ENCODE measurements at regions not wholly inside any gene's neighbourhood (a gene's known extent, or its start where the extent isn't known, plus 50 kb on each side); places are given as distances from the start of the nearest gene placed in this dataset.
"Not testable (repeated sequence)": the region's sequence is repeated elsewhere in the genome, so short reads cannot be mapped to it uniquely, and the experiment has no call there.

DNA sequence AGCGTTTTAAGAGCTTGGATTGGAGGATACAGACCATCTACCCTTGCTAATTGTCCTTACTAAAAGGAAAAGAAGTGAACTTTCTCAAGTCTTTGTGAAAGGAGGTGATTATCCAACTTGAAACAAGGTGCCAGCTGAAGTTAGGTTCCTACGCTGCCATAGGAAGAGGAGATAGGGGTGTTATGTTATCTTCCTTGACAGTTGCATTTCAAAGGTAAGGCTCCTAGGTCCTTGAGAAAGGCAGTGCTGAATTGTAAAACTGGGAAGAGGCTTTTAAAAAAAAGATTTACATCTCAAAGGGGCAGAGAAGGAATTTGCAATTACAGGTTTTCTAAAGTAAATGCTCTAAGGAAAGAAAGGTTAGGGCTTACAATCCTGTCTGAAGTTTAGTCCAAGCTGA is 810.2 kb upstream of the LRATD1 start:
- H3K27me3 ChIP-seq, result no peaks in the 10 kb centered on the region
- no peak for DNase-seq (ENCODE audit: extremely low spot score)
- no peak for TF ChIP-seq POLR2AphosphoS5 (IDR thresholded peaks at IDR 0.05)
- TF ChIP-seq, protein P1, sequence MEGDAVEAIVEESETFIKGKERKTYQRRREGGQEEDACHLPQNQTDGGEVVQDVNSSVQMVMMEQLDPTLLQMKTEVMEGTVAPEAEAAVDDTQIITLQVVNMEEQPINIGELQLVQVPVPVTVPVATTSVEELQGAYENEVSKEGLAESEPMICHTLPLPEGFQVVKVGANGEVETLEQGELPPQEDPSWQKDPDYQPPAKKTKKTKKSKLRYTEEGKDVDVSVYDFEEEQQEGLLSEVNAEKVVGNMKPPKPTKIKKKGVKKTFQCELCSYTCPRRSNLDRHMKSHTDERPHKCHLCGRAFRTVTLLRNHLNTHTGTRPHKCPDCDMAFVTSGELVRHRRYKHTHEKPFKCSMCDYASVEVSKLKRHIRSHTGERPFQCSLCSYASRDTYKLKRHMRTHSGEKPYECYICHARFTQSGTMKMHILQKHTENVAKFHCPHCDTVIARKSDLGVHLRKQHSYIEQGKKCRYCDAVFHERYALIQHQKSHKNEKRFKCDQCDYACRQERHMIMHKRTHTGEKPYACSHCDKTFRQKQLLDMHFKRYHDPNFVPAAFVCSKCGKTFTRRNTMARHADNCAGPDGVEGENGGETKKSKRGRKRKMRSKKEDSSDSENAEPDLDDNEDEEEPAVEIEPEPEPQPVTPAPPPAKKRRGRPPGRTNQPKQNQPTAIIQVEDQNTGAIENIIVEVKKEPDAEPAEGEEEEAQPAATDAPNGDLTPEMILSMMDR (IDR thresholded peaks at IDR 0.05), result no peak
- no peak for TF ChIP-seq POLR2A (IDR thresholded peaks at IDR 0.05; ENCODE audit: low read depth)
- no peak for TF ChIP-seq EP300 (IDR thresholded peaks at IDR 0.05)
- intact Hi-C loops (cut with DNase I), result no loop called here
- WGBS, result 52% methylated on average over 2 of the region's 2 CpGs
- no peaks in the 10 kb centered on the region for H3K9me3 ChIP-seq
- no peaks in the 10 kb centered on the region for H3K36me3 ChIP-seq
- H3K4me3 ChIP-seq, result no peak overlapping the region
- peaks cover 0 to 9% (median 4%) of the 10 kb centered on the region in 4 donors for H3K4me1 ChIP-seq
- no peak overlapping the region for H3K27ac ChIP-seq (replicated peaks in 1 of 4)

DNA sequence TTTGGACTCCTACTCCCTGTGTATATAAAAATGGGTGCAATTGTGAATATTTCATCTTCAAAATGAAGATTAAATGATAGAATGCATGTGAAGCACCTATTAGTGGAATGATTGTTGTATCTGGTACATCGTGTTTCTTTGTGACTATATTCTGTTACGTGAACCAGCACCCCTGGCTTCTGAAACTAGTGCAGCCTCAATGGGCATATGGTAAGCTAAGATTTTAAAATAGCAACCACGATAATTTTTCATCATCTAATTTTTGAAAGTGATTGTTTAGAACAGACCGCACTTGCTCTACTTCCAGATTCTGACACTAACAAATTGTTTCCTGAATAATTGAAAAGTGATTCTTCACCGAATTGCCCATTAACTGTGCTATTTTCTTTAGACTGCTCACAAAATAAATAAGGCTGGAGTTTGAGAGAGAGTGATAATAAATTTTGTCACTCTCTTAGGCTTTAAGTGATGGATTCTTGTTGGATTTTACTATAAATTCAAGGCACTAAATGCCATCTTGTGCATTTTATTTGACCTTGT is 806.1 kb upstream of the LRATD1 start:
- Histone ChIP-seq H3K4me1 (no peaks in the 10 kb centered on the region), H3K9me3 (no peaks in the 10 kb centered on the region), H3K4me3 (no peak overlapping the region), H3K36me3 (no peaks in the 10 kb centered on the region), H3K27me3 (no peaks in the 10 kb centered on the region), H3K27ac (replicated peaks in 1 of 4) (no peak overlapping the region)
- TF ChIP-seq EP300 (IDR thresholded peaks at IDR 0.05) (no peak), POLR2AphosphoS5 (IDR thresholded peaks at IDR 0.05) (no peak), POLR2A (IDR thresholded peaks at IDR 0.05; ENCODE audit: low read depth) (no peak)
- TF ChIP-seq, protein P1 (IDR thresholded peaks at IDR 0.05), result no peak
- DNase-seq (ENCODE audit: extremely low spot score), result no peak
- WGBS, result 29% methylated on average over 5 of the region's 5 CpGs
- intact Hi-C loops (cut with DNase I), result no loop called here

DNA sequence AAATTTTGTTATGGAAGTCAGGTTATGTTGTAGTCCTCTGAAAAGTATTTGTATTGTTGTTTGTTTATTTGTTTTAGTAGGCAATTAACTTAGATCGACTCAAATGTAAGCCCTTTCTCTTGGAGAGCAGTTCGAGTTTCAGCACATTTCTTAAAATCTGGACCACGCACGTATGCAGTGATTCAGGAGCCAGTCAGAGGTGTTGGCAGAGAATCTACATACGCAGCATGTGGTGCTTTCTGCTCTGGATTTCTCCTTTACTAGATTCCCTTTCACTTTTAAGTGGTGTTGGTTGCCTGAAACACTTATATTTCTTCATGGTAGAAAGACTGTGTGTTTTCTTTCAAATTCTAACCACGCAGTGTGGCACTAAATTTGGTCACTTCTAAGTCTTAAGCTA is 773.9 kb upstream of the LRATD1 start:
- 56% methylated on average over 6 of the region's 6 CpGs for WGBS
- no peaks in the 10 kb centered on the region for H3K9me3 ChIP-seq
- intact Hi-C loops (cut with DNase I), result no loop called here
- H3K4me1 ChIP-seq, result no peaks in the 10 kb centered on the region
- DNase-seq (ENCODE audit: extremely low spot score), result no peak
- no peak overlapping the region for H3K27ac ChIP-seq (replicated peaks in 1 of 4)
- TF ChIP-seq POLR2AphosphoS5 (IDR thresholded peaks at IDR 0.05) (no peak), POLR2A (IDR thresholded peaks at IDR 0.05; ENCODE audit: low read depth) (no peak), EP300 (IDR thresholded peaks at IDR 0.05) (no peak)
- TF ChIP-seq, protein P1 (IDR thresholded peaks at IDR 0.05), result no peak
- no peak overlapping the region for H3K4me3 ChIP-seq
- no peaks in the 10 kb centered on the region for H3K36me3 ChIP-seq
- no peaks in the 10 kb centered on the region for H3K27me3 ChIP-seq

DNA sequence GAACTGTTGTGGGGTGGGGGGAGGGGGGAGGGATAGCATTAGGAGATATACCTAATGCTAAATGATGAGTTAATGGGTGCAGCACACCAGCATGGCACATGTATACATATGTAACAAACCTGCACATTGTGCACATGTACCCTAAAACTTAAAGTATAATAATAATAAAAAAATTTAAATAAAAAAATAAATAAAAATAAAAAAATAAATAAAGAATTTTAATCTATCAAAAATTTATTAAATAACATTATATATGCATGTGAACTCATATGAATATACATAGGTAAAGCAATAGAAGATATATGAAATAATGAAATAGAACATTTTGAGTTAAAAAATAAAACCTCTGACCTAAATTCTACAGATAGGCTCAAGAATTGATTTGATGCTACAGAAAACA is 764.2 kb upstream of the LRATD1 start:
- H3K27ac ChIP-seq (replicated peaks in 1 of 4); H3K36me3 ChIP-seq; intact Hi-C loops (cut with DNase I); H3K27me3 ChIP-seq; H3K4me1 ChIP-seq; H3K4me3 ChIP-seq; DNase-seq (ENCODE audit: extremely low spot score): not testable (repeated sequence)
- peaks cover 0 to 15% (median 6%) of the 10 kb centered on the region in 4 donors for H3K9me3 ChIP-seq

DNA sequence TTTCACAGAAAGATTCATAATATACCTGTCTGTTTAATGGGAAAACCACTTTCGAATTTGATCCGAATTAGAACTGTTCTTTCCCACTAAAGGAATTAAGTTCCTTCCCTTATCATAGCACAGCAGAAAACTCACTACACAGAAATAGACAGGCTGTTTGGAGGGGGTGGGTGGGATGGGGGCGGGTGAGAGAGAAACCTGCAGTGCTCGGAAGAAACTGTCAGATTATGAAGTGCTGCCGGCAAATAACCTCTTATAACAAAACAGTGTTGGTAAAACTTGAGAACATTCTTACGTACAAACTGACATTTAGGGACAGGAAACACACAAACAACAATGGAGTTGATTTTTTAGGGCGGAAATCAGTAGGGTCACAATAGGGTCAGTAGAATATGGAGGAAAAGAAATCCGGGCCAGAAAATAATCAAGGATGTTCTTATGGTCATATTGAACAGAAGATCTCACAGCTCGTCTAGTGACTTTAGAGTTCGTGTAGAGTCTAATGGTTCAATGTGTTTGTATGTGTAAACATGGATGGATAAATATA is 756.0 kb upstream of the LRATD1 start:
- H3K4me3 ChIP-seq, result no peak overlapping the region
- DNase-seq (ENCODE audit: extremely low spot score), result no peak
- H3K9me3 ChIP-seq, result no peaks in the 10 kb centered on the region
- intact Hi-C loops (cut with DNase I), result no loop called here
- 58% methylated on average over 10 of the region's 10 CpGs for WGBS
- no peaks in the 10 kb centered on the region for H3K36me3 ChIP-seq
- TF ChIP-seq, protein P1 (IDR thresholded peaks at IDR 0.05), result no peak
- TF ChIP-seq EP300 (IDR thresholded peaks at IDR 0.05) (no peak), POLR2A (IDR thresholded peaks at IDR 0.05; ENCODE audit: low read depth) (no peak), POLR2AphosphoS5 (IDR thresholded peaks at IDR 0.05) (no peak)
- no peak overlapping the region for H3K27ac ChIP-seq (replicated peaks in 1 of 4)
- H3K4me1 ChIP-seq, result no peaks in the 10 kb centered on the region
- H3K27me3 ChIP-seq, result no peaks in the 10 kb centered on the region
